Activated T-cell treated with anti-CD3 and anti-CD28 coated beads, Interleukin-2, amount 50 U/mL, for 72 hours (primary cell): ENCODE measurements at regions not wholly inside any gene's neighbourhood (a gene's known extent, or its start where the extent isn't known, plus 50 kb on each side); places are given as distances from the start of the nearest gene placed in this dataset.
A peak's percentile ranks its signal among the peaks of the same experiment; 100 is the strongest.

Experiments used
- ATAC-seq, 2 donors: fragments of 150-1000 bp; cut with Tn5 transposase; replicated peaks in 1 of 2; 2 replicates each; pipeline ENCODE4 v1.10.0; 2021; ENCODE audit warnings: moderate library complexity in 2 of 2, mild to moderate bottlenecking in 1 of 2
- DNase-seq, 2 donors: peaks; one replicate each; pipeline ENCODE4 v3.0.0; 2021 to 2022; ENCODE audit warnings: mixed read lengths in 1 of 2
- H3K27ac Mint-ChIP-seq: one replicate; pipeline ENCODE4 v1.8.0; 2022; ENCODE audit warnings: mild to moderate bottlenecking, moderate library complexity, mixed read lengths
- H3K27me3 Mint-ChIP-seq: one replicate; pipeline ENCODE4 v1.8.0; 2022; ENCODE audit warnings: low read depth, mixed read lengths
- H3K36me3 Mint-ChIP-seq, 2 donors: one replicate each; pipeline ENCODE4 v1.8.0; 2022; ENCODE audit warnings: mixed read lengths in 2 of 2, mild to moderate bottlenecking in 1 of 2; ENCODE audit not compliant: insufficient read depth in 2 of 2
- H3K4me1 Mint-ChIP-seq: one replicate; pipeline ENCODE4 v1.8.0; 2022; ENCODE audit warnings: low read depth, mixed read lengths
- H3K4me3 Mint-ChIP-seq, 2 donors: one replicate each; pipeline ENCODE4 v1.8.0; 2022; ENCODE audit warnings: mild to moderate bottlenecking in 2 of 2, mixed read lengths in 2 of 2, moderate library complexity in 2 of 2
- H3K9me3 Mint-ChIP-seq, 2 donors: one replicate each; pipeline ENCODE4 v1.8.0; 2022; ENCODE audit warnings: mixed read lengths in 2 of 2

GRCh38 chr12:5204831-5205230 is 161.2 kb downstream of the KCNA5 start:
- H3K4me1 Mint-ChIP-seq = no peaks in the 10 kb centered on the region
- peaks cover 0 to 1% of the 10 kb centered on the region in 2 donors for H3K9me3 Mint-ChIP-seq
- no peak overlapping the region for H3K4me3 Mint-ChIP-seq
- no peak for ATAC-seq
- no peaks in the 10 kb centered on the region for H3K36me3 Mint-ChIP-seq
- H3K27me3 Mint-ChIP-seq = no peaks in the 10 kb centered on the region
- no peak overlapping the region for H3K27ac Mint-ChIP-seq
- DNase-seq = no peak

- H3K4me1 Mint-ChIP-seq = no peaks in the 10 kb centered on the region
- no peak overlapping the region for H3K4me3 Mint-ChIP-seq
- H3K36me3 Mint-ChIP-seq = no peaks in the 10 kb centered on the region
- no peaks in the 10 kb centered on the region for H3K27me3 Mint-ChIP-seq
- H3K9me3 Mint-ChIP-seq = peaks cover 0 to 1% of the 10 kb centered on the region in 2 donors
- ATAC-seq (no peak), DNase-seq (no peak)
- H3K27ac Mint-ChIP-seq = no peak overlapping the region
Measured at GRCh38 chr12:5206401-5207175, 162.9 kb downstream of the KCNA5 start.

DNA sequence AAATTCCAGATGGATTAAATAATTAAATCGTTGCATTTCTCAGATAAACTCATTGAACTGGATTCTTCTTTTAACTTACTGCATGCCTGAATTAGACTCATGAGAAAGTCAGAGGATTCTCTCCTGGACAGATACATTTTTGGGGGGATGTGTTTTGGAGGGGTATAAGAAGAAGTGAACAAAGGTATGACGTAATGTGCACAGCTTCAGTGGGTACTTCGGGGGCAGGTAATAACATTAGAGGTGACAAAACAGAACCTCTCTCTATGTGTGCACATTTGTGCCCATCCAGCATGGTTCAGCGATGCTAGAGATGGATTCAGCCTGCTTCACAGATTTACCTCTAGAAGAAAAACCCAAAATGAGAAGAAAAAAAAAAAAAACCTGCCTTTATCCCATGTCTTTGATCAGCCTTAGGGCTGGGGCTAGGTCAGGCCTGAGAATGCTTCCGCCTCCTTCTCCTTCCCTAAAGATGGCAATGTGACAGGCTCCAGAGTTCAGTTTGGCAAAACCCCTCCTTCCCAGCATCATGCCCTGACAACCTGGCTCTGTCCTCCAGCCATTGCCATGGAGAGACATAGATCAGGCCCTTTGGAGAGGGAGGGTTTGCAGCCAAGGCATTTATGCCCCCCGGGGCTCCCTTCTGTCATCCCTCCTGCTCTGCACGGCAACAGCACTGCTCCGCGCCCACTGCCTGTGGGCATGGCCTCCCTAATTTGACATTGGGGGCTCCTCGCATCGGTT is 166.7 kb downstream of the KCNA5 start:
- Mint-ChIP-seq H3K9me3 (peaks cover 0 to 1% of the 10 kb centered on the region in 2 donors), H3K27me3 (no peaks in the 10 kb centered on the region), H3K27ac (no peak overlapping the region), H3K4me1 (no peaks in the 10 kb centered on the region), H3K36me3 (no peaks in the 10 kb centered on the region), H3K4me3 (no peak overlapping the region)
- ATAC-seq = no peak
- DNase-seq = no peak

GRCh38 chr12:5210923-5211290 is 167.2 kb downstream of the KCNA5 start:
- no peak for ATAC-seq
- Mint-ChIP-seq H3K4me1 (no peaks in the 10 kb centered on the region), H3K36me3 (no peaks in the 10 kb centered on the region), H3K9me3 (peaks cover 0 to 1% of the 10 kb centered on the region in 2 donors), H3K4me3 (no peak overlapping the region), H3K27me3 (no peaks in the 10 kb centered on the region), H3K27ac (no peak overlapping the region)
- DNase-seq = no peak

DNA sequence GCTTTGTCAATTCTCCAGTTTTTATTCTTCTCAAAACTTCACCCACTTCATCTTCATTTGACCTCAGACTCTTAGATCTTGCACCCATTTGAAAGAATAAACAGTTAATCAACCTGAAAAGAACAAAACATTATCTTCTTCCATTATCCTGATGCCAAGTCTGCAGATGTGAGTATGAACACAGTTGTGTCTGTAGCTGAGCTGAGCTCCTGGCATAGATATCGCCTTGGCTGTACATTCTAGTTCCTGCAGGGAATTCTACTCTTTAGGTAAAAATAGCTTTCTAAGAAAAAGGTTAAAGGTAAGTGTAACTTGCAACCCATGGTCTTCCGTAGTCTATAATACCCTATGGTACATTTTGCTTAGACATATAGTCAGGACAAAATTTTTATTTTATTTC is 169.7 kb downstream of the KCNA5 start:
- Mint-ChIP-seq H3K9me3 (peaks cover 0 to 1% of the 10 kb centered on the region in 2 donors), H3K4me3 (no peak overlapping the region), H3K27me3 (peaks cover 7% of the 10 kb centered on the region), H3K36me3 (no peaks in the 10 kb centered on the region), H3K27ac (no peak overlapping the region), H3K4me1 (no peaks in the 10 kb centered on the region)
- ATAC-seq = no peak
- no peak for DNase-seq

- DNase-seq (no peak), ATAC-seq (no peak)
- Mint-ChIP-seq H3K4me1 (no peaks in the 10 kb centered on the region), H3K4me3 (no peak overlapping the region), H3K36me3 (no peaks in the 10 kb centered on the region), H3K9me3 (no peaks in the 10 kb centered on the region), H3K27ac (no peak overlapping the region), H3K27me3 (peaks cover 7% of the 10 kb centered on the region)
Measured at GRCh38 chr12:5213990-5214389, 170.3 kb downstream of the KCNA5 start.

GRCh38 chr12:5217936-5218335 is 174.3 kb downstream of the KCNA5 start:
- Mint-ChIP-seq H3K4me3 (no peak overlapping the region), H3K27ac (no peak overlapping the region), H3K27me3 (peaks cover 7% of the 10 kb centered on the region), H3K4me1 (peaks cover 11% of the 10 kb centered on the region), H3K36me3 (no peaks in the 10 kb centered on the region), H3K9me3 (no peaks in the 10 kb centered on the region)
- ATAC-seq (no peak), DNase-seq (no peak)

- Mint-ChIP-seq H3K4me1 (peaks cover 11% of the 10 kb centered on the region), H3K4me3 (no peak overlapping the region), H3K36me3 (no peaks in the 10 kb centered on the region), H3K27me3 (peaks cover 7% of the 10 kb centered on the region), H3K27ac (no peak overlapping the region), H3K9me3 (no peaks in the 10 kb centered on the region)
- ATAC-seq = no peak
- DNase-seq = no peak
Measured at GRCh38 chr12:5220099-5220498, 176.4 kb downstream of the KCNA5 start.

DNA sequence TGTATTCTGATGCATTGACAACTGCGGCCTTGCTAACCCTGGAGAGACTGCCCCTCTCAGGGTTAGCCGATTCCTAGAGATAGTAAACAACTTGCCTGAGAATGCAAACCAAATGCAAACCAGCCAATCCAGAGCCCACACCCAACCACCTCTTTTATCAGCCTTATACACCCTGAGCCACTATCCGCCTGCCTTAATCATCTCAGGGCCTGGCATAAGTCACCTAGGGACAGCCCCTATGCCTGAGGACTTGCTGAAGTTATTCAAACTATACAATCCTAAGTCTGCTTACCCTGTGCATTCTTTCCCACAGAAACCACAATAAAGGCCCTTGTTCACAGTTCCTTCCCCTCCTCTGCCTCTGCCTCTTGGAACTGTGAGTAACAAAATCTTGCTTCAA is 177.2 kb downstream of the KCNA5 start:
- no peaks in the 10 kb centered on the region for H3K36me3 Mint-ChIP-seq
- ATAC-seq (peak; percentile 78 to 98), DNase-seq (peak in 1 of 2 donors; percentile 45)
- peaks cover 0 to 1% of the 10 kb centered on the region in 2 donors for H3K9me3 Mint-ChIP-seq
- H3K27ac Mint-ChIP-seq = no peak overlapping the region
- H3K4me1 Mint-ChIP-seq = peaks cover 11% of the 10 kb centered on the region
- peaks cover 7% of the 10 kb centered on the region for H3K27me3 Mint-ChIP-seq
- no peak overlapping the region for H3K4me3 Mint-ChIP-seq

- H3K4me3 Mint-ChIP-seq = no peak overlapping the region
- H3K27ac Mint-ChIP-seq = no peak overlapping the region
- H3K9me3 Mint-ChIP-seq = peaks cover 0 to 1% of the 10 kb centered on the region in 2 donors
- no peak for ATAC-seq
- no peaks in the 10 kb centered on the region for H3K27me3 Mint-ChIP-seq
- DNase-seq = no peak
- H3K36me3 Mint-ChIP-seq = no peaks in the 10 kb centered on the region
- peaks cover 11% of the 10 kb centered on the region for H3K4me1 Mint-ChIP-seq
Measured at GRCh38 chr12:5222011-5222461, 178.4 kb downstream of the KCNA5 start.

DNA sequence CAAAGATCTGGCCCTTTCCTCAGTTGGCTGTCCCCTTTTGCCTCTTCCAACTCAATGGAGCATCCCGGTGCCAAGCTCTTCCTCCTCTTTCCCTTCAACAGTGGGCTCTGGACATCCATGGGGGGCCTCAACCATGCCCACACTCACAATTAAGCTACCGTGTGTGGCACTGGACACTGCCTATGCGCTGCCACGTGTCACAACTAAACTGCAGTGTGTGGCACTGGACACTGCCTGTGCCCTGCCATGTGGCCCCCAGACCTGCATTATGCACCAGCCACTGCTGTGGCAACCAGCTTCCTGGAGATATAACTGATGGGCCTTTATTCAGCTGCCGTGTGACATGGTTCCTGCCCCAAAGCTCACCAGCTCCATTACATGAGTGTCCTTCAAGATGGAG is 179.1 kb downstream of the KCNA5 start:
- Mint-ChIP-seq H3K4me3 (no peak overlapping the region), H3K4me1 (peaks cover 11% of the 10 kb centered on the region), H3K36me3 (no peaks in the 10 kb centered on the region), H3K9me3 (peaks cover 0 to 1% of the 10 kb centered on the region in 2 donors), H3K27ac (no peak overlapping the region), H3K27me3 (no peaks in the 10 kb centered on the region)
- ATAC-seq (no peak), DNase-seq (no peak)

DNA sequence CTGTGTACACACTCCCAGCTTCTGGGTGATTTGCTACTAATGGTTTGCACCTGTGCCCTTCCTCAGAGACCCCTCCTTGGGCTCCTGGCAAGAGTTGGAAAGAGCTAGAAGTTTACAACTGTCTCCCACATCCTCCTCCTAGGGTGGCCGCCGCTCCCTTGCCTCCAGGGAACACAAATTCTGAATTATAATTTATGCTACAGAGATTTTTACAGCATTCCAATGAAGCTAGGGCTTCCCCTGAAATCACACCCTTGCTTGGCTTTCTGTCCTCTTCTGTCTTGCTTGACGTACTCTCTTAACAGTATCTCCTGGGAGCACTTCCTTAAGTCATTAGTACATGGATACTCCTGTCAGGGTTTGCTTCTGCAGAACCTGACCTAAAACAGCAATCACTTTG is 180.2 kb downstream of the KCNA5 start:
- H3K4me1 Mint-ChIP-seq = peaks cover 11% of the 10 kb centered on the region
- H3K36me3 Mint-ChIP-seq = no peaks in the 10 kb centered on the region
- DNase-seq (no peak), ATAC-seq (no peak)
- H3K27me3 Mint-ChIP-seq = no peaks in the 10 kb centered on the region
- H3K27ac Mint-ChIP-seq = no peak overlapping the region
- H3K9me3 Mint-ChIP-seq = peaks cover 1 to 4% of the 10 kb centered on the region in 2 donors
- no peak overlapping the region for H3K4me3 Mint-ChIP-seq

GRCh38 chr12:5226581-5226980 is 182.9 kb downstream of the KCNA5 start:
- ATAC-seq = no peak
- no peaks in the 10 kb centered on the region for H3K27me3 Mint-ChIP-seq

More at GRCh38 chr12:5226581-5226980, 182.9 kb downstream of the KCNA5 start:
- no peak overlapping the region for H3K27ac Mint-ChIP-seq
- H3K4me1 Mint-ChIP-seq = no peaks in the 10 kb centered on the region
- DNase-seq = no peak
- H3K9me3 Mint-ChIP-seq = peaks cover 1 to 4% of the 10 kb centered on the region in 2 donors
- no peak overlapping the region for H3K4me3 Mint-ChIP-seq
- no peaks in the 10 kb centered on the region for H3K36me3 Mint-ChIP-seq
